ENCODE measurements at regions not wholly inside any gene's neighbourhood (a gene's known extent, or its start where the extent isn't known, plus 50 kb on each side); places are given as distances from the start of the nearest gene placed in this dataset.

DNA sequence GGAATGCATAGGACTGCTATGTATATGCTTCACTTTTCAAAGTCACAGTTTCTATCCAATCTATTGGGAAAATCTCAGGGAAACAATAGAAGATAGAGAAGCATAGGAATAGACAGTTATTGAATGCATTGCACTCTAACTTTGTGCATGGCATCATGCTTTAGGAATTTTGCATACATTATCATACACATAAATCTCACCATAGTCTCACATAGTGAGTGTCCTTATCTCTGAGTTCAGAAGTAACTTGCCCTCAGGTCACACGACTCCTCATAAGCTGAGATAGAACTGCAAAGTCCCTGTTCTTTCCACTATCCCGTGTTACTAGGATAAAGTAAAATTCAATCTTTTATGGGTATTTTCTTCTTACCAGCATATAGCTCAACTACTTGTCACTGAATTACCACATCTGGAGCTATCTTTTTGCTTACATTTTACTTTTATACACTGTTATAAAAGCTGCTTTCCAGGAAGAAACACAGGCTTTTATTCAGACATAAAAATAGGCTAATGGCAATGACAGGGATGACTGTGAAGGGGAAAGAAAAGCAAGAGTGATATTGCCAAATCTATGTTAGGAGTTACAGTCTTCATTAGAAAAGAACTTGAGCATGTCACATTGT is 666.9 kb downstream of the XIRP2 start:
- no peak overlapping the region for H3K4me3 ChIP-seq (ENCODE audit: low read length)
- no peak for DNase-seq (ENCODE audit: low read depth)
- TF ChIP-seq, protein P1, sequence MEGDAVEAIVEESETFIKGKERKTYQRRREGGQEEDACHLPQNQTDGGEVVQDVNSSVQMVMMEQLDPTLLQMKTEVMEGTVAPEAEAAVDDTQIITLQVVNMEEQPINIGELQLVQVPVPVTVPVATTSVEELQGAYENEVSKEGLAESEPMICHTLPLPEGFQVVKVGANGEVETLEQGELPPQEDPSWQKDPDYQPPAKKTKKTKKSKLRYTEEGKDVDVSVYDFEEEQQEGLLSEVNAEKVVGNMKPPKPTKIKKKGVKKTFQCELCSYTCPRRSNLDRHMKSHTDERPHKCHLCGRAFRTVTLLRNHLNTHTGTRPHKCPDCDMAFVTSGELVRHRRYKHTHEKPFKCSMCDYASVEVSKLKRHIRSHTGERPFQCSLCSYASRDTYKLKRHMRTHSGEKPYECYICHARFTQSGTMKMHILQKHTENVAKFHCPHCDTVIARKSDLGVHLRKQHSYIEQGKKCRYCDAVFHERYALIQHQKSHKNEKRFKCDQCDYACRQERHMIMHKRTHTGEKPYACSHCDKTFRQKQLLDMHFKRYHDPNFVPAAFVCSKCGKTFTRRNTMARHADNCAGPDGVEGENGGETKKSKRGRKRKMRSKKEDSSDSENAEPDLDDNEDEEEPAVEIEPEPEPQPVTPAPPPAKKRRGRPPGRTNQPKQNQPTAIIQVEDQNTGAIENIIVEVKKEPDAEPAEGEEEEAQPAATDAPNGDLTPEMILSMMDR (conservative IDR thresholded peaks at IDR 0.05; ENCODE audit: low read length), result no peak

GRCh38 chr2:167553635-167554034 is 665.4 kb downstream of the XIRP2 start:
- no peak overlapping the region for H3K4me3 ChIP-seq (ENCODE audit: low read length)
- no peak for DNase-seq (ENCODE audit: low read depth)
- TF ChIP-seq, protein P1 (conservative IDR thresholded peaks at IDR 0.05; ENCODE audit: low read length), result no peak

GRCh38 chr2:167551416-167551815 is 663.1 kb downstream of the XIRP2 start:
- DNase-seq (ENCODE audit: low read depth), result no peak
- H3K4me3 ChIP-seq (ENCODE audit: low read length), result no peak overlapping the region
- TF ChIP-seq, protein P1 (conservative IDR thresholded peaks at IDR 0.05; ENCODE audit: low read length), result no peak

- no peak for DNase-seq (ENCODE audit: low read depth)
- H3K4me3 ChIP-seq (ENCODE audit: low read length), result no peak overlapping the region
- TF ChIP-seq, protein P1 (conservative IDR thresholded peaks at IDR 0.05; ENCODE audit: low read length), result peak; percentile 41
Observed at GRCh38 chr2:167550448-167550847, 662.2 kb downstream of the XIRP2 start.

DNA sequence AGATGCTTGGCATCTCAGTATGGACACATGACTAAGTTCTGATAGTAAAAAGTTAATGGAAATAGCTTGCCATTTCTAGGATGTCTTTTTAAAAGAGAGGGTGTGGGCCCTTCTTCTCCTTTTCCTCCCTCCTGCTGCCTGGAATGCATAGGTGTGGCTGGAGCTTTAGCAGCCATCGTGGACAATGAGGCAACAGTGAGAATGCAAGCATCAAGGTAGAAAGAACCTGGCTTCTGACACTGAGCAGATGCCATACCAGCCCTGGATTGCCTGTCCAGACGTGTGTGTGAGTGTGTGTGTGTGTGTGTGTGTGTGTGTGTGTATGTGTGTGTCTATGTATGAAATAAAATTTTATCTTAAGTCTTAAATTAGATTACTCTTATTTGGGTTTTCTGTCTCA is 660.1 kb downstream of the XIRP2 start:
- H3K4me3 ChIP-seq (ENCODE audit: low read length), result no peak overlapping the region
- TF ChIP-seq, protein P1 (conservative IDR thresholded peaks at IDR 0.05; ENCODE audit: low read length), result no peak
- DNase-seq (ENCODE audit: low read depth), result no peak

- DNase-seq (ENCODE audit: low read depth), result no peak
- no peak overlapping the region for H3K4me3 ChIP-seq (ENCODE audit: low read length)
- TF ChIP-seq, protein P1 (conservative IDR thresholded peaks at IDR 0.05; ENCODE audit: low read length), result no peak
Observed at GRCh38 chr2:167544602-167545001, 656.3 kb downstream of the XIRP2 start.

- no peak for DNase-seq (ENCODE audit: low read depth)
- no peak overlapping the region for H3K4me3 ChIP-seq (ENCODE audit: low read length)
- TF ChIP-seq, protein P1 (conservative IDR thresholded peaks at IDR 0.05; ENCODE audit: low read length), result no peak
Observed at GRCh38 chr2:167543721-167544120, 655.4 kb downstream of the XIRP2 start.

Measured in AG10803 (cell line).